K562 (cell line): ENCODE measurements at regions not wholly inside any gene's neighbourhood (a gene's known extent, or its start where the extent isn't known, plus 50 kb on each side); places are given as distances from the start of the nearest gene placed in this dataset.

Experiments used
- BRCA1 ChIP-seq, 2 experiments: fragments of 450-650 bp in 1 of 2; sonication (generic) in 1 of 2; formaldehyde crosslinking in 1 of 2; IDR thresholded peaks; 2 replicates each; pipeline versions ENCODE4 v1.5.0 to v1.6.1; 2017 to 2020; ENCODE audit warnings: mild to moderate bottlenecking in 1 of 2, missing genetic modification reagents in 1 of 2
- CCNT2 ChIP-seq: IDR thresholded peaks from 2 replicates; pipeline ENCODE4 v1.6.1; 2011; ENCODE audit warnings: borderline replicate concordance, low read depth, mild to moderate bottlenecking, moderate library complexity, mixed read lengths, low read length; ENCODE audit not compliant: insufficient read length; ENCODE audit errors: extremely low read depth
- FIP1L1 ChIP-seq: fragments of 200-400 bp; formaldehyde crosslinking; IDR thresholded peaks from 2 replicates; pipeline ENCODE4 v1.6.1; 2018; ENCODE audit warnings: mild to moderate bottlenecking, low read depth, low read length; ENCODE audit not compliant: poor library complexity, severe bottlenecking
- JUND ChIP-seq, 2 experiments: IDR thresholded peaks; 2 replicates in 1 of 2; 3 replicates in 1 of 2; pipeline ENCODE4 v1.6.1; 2011; ENCODE audit warnings: borderline replicate concordance in 2 of 2, low read depth in 2 of 2, low read length in 2 of 2, improper control_type of control experiment in 1 of 2, missing biosample characterization in 1 of 2, missing genetic modification characterization in 1 of 2, missing genetic modification reagents in 1 of 2
- KDM5B ChIP-seq: fragments of 200-600 bp; sonication (generic); IDR thresholded peaks from 2 replicates; pipeline ENCODE4 v1.6.1; 2012; ENCODE audit warnings: low read depth, mild to moderate bottlenecking, moderate library complexity, low read length, control low read depth, inconsistent platforms; ENCODE audit not compliant: insufficient replicate concordance
- SOX6 ChIP-seq: fragments of 450-650 bp; IDR thresholded peaks from 2 replicates; pipeline ENCODE4 v1.6.1; 2014; ENCODE audit warnings: mild to moderate bottlenecking
- TAL1 ChIP-seq: fragments of 450-650 bp; IDR thresholded peaks from 2 replicates; pipeline ENCODE4 v1.6.1; 2016; ENCODE audit warnings: mild to moderate bottlenecking
- TF ChIP-seq, protein P1 (sequence below), 2 experiments: fragments of 450-650 bp in 1 of 2; sonication (generic) in 1 of 2; formaldehyde crosslinking in 1 of 2; IDR thresholded peaks; 2 replicates each; pipeline versions ENCODE4 v1.7.1 to v1.9.0; 2016 to 2022; ENCODE audit warnings: inconsistent platforms in 1 of 2, mild to moderate bottlenecking in 1 of 2, missing genetic modification reagents in 1 of 2
- TF ChIP-seq, protein P2 (sequence below): fragments of 450-650 bp; formaldehyde crosslinking; IDR thresholded peaks from 2 replicates; pipeline ENCODE4 v1.4.0; 2022; ENCODE audit warnings: mild to moderate bottlenecking, moderate library complexity
- TF ChIP-seq, protein P3 (sequence below): fragments of 250-450 bp; sonication (Bioruptor Pico); IDR thresholded peaks from 2 replicates; pipeline ENCODE4 v1.4.0; 2020
- TF ChIP-seq, protein P4 (sequence below): sonication (generic); formaldehyde crosslinking; IDR thresholded peaks from 2 replicates; pipeline ENCODE4 v1.8.0; 2022; ENCODE audit warnings: mild to moderate bottlenecking, missing genetic modification reagents, borderline replicate concordance

DNA sequence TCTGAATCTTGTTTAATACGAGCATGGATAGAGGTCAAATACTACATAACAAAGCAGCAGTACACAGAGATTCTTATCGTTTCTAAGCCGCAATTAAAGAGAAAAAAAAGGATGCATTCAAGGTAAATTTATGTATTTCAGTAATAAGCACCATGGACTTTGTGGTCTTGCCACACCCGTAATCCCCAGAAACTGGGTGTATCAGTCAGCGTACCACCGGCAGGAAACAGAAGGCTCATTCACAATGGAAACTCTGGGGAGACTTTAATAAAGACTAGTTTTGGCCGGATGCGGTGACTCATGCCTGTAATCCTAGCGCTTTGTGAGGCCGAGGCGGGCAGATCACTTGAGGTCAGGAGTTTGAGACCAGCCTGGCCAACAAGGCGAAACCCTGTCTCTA lies 81.9 kb upstream of the ZNF280D start (continued):
- TF ChIP-seq, protein P1, sequence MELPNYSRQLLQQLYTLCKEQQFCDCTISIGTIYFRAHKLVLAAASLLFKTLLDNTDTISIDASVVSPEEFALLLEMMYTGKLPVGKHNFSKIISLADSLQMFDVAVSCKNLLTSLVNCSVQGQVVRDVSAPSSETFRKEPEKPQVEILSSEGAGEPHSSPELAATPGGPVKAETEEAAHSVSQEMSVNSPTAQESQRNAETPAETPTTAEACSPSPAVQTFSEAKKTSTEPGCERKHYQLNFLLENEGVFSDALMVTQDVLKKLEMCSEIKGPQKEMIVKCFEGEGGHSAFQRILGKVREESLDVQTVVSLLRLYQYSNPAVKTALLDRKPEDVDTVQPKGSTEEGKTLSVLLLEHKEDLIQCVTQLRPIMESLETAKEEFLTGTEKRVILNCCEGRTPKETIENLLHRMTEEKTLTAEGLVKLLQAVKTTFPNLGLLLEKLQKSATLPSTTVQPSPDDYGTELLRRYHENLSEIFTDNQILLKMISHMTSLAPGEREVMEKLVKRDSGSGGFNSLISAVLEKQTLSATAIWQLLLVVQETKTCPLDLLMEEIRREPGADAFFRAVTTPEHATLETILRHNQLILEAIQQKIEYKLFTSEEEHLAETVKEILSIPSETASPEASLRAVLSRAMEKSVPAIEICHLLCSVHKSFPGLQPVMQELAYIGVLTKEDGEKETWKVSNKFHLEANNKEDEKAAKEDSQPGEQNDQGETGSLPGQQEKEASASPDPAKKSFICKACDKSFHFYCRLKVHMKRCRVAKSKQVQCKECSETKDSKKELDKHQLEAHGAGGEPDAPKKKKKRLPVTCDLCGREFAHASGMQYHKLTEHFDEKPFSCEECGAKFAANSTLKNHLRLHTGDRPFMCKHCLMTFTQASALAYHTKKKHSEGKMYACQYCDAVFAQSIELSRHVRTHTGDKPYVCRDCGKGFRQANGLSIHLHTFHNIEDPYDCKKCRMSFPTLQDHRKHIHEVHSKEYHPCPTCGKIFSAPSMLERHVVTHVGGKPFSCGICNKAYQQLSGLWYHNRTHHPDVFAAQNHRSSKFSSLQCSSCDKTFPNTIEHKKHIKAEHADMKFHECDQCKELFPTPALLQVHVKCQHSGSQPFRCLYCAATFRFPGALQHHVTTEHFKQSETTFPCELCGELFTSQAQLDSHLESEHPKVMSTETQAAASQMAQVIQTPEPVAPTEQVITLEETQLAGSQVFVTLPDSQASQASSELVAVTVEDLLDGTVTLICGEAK (IDR thresholded peaks at IDR 0.05) = peak; percentile 37
- TF ChIP-seq, protein P1 (CRISPR knock-in tag; IDR thresholded peaks at IDR 0.05) = no peak
- TF ChIP-seq JUND (IDR thresholded peaks at IDR 0.05; ENCODE audit: borderline replicate concordance, low read depth, low read length) (peak; percentile 92), JUND (tag; IDR thresholded peaks at IDR 0.05; ENCODE audit: borderline replicate concordance, low read depth, low read length) (peak; percentile 85; the same call in 2 of the 3 replicates), SOX6 (peak; percentile 63; the same call in 1 of the 2 replicates), BRCA1 (IDR thresholded peaks at IDR 0.05) (no peak), BRCA1 (CRISPR knock-in tag; IDR thresholded peaks at IDR 0.05) (no peak), FIP1L1 (no peak), CCNT2 (no peak), TAL1 (no peak), KDM5B (no peak)
- TF ChIP-seq, protein P2, sequence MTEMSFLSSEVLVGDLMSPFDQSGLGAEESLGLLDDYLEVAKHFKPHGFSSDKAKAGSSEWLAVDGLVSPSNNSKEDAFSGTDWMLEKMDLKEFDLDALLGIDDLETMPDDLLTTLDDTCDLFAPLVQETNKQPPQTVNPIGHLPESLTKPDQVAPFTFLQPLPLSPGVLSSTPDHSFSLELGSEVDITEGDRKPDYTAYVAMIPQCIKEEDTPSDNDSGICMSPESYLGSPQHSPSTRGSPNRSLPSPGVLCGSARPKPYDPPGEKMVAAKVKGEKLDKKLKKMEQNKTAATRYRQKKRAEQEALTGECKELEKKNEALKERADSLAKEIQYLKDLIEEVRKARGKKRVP (CRISPR knock-in tag) = no peak
- TF ChIP-seq, protein P3, sequence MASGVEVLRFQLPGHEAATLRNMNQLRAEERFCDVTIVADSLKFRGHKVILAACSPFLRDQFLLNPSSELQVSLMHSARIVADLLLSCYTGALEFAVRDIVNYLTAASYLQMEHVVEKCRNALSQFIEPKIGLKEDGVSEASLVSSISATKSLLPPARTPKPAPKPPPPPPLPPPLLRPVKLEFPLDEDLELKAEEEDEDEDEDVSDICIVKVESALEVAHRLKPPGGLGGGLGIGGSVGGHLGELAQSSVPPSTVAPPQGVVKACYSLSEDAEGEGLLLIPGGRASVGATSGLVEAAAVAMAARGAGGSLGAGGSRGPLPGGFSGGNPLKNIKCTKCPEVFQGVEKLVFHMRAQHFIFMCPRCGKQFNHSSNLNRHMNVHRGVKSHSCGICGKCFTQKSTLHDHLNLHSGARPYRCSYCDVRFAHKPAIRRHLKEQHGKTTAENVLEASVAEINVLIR (CRISPR knock-in tag) = no peak
- TF ChIP-seq, protein P4, sequence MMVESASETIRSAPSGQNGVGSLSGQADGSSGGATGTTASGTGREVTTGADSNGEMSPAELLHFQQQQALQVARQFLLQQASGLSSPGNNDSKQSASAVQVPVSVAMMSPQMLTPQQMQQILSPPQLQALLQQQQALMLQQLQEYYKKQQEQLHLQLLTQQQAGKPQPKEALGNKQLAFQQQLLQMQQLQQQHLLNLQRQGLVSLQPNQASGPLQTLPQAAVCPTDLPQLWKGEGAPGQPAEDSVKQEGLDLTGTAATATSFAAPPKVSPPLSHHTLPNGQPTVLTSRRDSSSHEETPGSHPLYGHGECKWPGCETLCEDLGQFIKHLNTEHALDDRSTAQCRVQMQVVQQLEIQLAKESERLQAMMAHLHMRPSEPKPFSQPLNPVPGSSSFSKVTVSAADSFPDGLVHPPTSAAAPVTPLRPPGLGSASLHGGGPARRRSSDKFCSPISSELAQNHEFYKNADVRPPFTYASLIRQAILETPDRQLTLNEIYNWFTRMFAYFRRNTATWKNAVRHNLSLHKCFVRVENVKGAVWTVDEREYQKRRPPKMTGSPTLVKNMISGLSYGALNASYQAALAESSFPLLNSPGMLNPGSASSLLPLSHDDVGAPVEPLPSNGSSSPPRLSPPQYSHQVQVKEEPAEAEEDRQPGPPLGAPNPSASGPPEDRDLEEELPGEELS (CRISPR knock-in tag) = no peak
